Upper lobe of left lung (tissue), 4 donors: ENCODE measurements at regions not wholly inside any gene's neighbourhood (a gene's known extent, or its start where the extent isn't known, plus 50 kb on each side); places are given as distances from the start of the nearest gene placed in this dataset.

Source experiments
- EP300 ChIP-seq, 4 donors: sonication (generic); formaldehyde crosslinking; IDR thresholded peaks; one replicate each; pipeline ENCODE4 v1.5.1; 2017; ENCODE audit warnings: antibody characterized with exemption in 4 of 4, control low read depth in 2 of 4
- POLR2A ChIP-seq, 4 donors: fragments of 450-650 bp; IDR thresholded peaks; one replicate each; pipeline ENCODE4 v1.5.1; 2016 to 2017; ENCODE audit warnings: antibody characterized with exemption in 4 of 4, mild to moderate bottlenecking in 2 of 4
- POLR2AphosphoS5 ChIP-seq, 2 donors: sonication (generic); formaldehyde crosslinking; IDR thresholded peaks; one replicate each; pipeline ENCODE4 v1.5.1; 2017; ENCODE audit warnings: antibody characterized with exemption in 2 of 2
- TF ChIP-seq, protein P1 (sequence below), 6 experiments: fragments of 450-650 bp in 4 of 6; fragments of 200-600 bp in 2 of 6; sonication (generic) in 2 of 6; IDR thresholded peaks; one replicate each; pipeline ENCODE4 v1.5.1; 2016 to 2019; ENCODE audit warnings: antibody characterized with exemption in 6 of 6

DNA sequence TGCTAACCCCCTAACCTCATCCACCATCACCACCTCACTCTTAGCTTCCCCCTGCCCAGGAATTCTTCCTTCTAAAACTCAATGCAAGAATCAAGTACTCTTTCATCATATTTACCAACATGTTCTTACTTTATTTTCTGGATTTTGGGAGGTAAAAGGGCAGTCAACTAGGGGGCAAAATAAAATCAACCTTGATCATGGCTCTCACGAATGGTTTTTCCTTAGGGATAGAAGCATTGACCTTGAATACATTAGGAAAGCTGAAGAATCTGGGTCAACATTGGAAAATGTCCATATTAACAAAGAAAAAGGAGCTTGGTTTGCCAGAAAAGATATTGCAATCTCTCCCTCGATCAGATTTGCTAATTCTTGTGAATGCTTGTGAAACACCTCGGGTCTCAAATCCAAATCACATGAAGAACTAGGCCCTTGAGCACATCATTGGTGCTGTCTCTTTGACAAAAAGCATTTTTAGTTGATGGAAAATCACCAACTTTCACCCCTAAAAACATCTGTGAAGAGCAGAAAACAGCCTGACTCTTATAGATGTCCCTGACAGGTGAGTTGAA lies 58.9 kb downstream of the ZC3H11B start:
- no peak for TF ChIP-seq POLR2A (IDR thresholded peaks at IDR 0.05)
- TF ChIP-seq POLR2AphosphoS5 (IDR thresholded peaks at IDR 0.05) = no peak
- TF ChIP-seq, protein P1, sequence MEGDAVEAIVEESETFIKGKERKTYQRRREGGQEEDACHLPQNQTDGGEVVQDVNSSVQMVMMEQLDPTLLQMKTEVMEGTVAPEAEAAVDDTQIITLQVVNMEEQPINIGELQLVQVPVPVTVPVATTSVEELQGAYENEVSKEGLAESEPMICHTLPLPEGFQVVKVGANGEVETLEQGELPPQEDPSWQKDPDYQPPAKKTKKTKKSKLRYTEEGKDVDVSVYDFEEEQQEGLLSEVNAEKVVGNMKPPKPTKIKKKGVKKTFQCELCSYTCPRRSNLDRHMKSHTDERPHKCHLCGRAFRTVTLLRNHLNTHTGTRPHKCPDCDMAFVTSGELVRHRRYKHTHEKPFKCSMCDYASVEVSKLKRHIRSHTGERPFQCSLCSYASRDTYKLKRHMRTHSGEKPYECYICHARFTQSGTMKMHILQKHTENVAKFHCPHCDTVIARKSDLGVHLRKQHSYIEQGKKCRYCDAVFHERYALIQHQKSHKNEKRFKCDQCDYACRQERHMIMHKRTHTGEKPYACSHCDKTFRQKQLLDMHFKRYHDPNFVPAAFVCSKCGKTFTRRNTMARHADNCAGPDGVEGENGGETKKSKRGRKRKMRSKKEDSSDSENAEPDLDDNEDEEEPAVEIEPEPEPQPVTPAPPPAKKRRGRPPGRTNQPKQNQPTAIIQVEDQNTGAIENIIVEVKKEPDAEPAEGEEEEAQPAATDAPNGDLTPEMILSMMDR (IDR thresholded peaks at IDR 0.05) = no peak
- TF ChIP-seq EP300 (IDR thresholded peaks at IDR 0.05) = no peak
